Endothelial cell of umbilical vein (primary cell): ENCODE measurements at regions not wholly inside any gene's neighbourhood (a gene's known extent, or its start where the extent isn't known, plus 50 kb on each side); places are given as distances from the start of the nearest gene placed in this dataset.

Source experiments
- BruUV-seq: library from RNA; stranded (reverse); fragments of 400-500 nt; replicated peaks from 2 replicates; lab custom pipeline; 2021; lab: Mats Ljungman, UMichigan
- CTCF ChIA-PET: fragments of 300-600, 350-600 bp; sonication (Branson Sonifier 250); formaldehyde crosslinking; loops from one replicate; lab custom pipeline; 2021; ENCODE audit warnings: antibody characterized with exemption, inconsistent platforms; lab: Charles Lee
- POLR2A ChIA-PET: fragments of 300-600, 350-600 bp; sonication (Branson Sonifier 250); formaldehyde crosslinking; loops from one replicate; lab custom pipeline; 2021; ENCODE audit warnings: antibody characterized with exemption, inconsistent platforms; lab: Charles Lee
- DNase-seq: peaks from one replicate; pipeline ENCODE4 v3.0.0-alpha.2; 2011; ENCODE audit warnings: low read depth, low spot score
- FAIRE-seq: peaks from 2 replicates; lab custom pipeline; 2011; peaks lifted over from hg19 to GRCh38; lab: Jason Lieb, UNC
- H2AFZ ChIP-seq: 2 replicates; pipeline ENCODE4 v1.6.0; 2012; ENCODE audit warnings: low read depth, low read length, control low read depth, inconsistent platforms
- H3K27ac ChIP-seq: 2 replicates; pipeline ENCODE4 v1.5.1; 2011; ENCODE audit warnings: low read depth, mild to moderate bottlenecking, control low read depth, low read length, moderate library complexity; ENCODE audit not compliant: insufficient read depth
- H3K27me3 ChIP-seq, 2 experiments: 2 replicates each; pipeline versions ENCODE4 v1.6.0 to v1.6.1; 2011; ENCODE audit warnings: low read length in 2 of 2, mixed read lengths in 1 of 2; ENCODE audit not compliant: control insufficient read depth in 2 of 2, insufficient read depth in 2 of 2
- H3K36me3 ChIP-seq, 2 experiments: 2 replicates in 1 of 2; 3 replicates in 1 of 2; pipeline ENCODE4 v1.5.1; 2011; ENCODE audit warnings: low read length in 2 of 2, mild to moderate bottlenecking in 1 of 2, moderate library complexity in 1 of 2; ENCODE audit not compliant: control insufficient read depth in 2 of 2, insufficient read depth in 2 of 2; ENCODE audit errors: extremely low read depth in 1 of 2
- H3K4me1 ChIP-seq: 3 replicates; pipeline ENCODE4 v1.5.1; 2011; ENCODE audit warnings: mild to moderate bottlenecking, low read length; ENCODE audit not compliant: control insufficient read depth, insufficient read depth; ENCODE audit errors: extremely low read depth
- H3K4me2 ChIP-seq: 2 replicates; pipeline ENCODE4 v1.6.1; 2011; ENCODE audit warnings: low read length, control low read depth, mixed read lengths; ENCODE audit not compliant: insufficient read depth
- H3K4me3 ChIP-seq, 3 experiments: fragments of 200-600 bp in 1 of 3; sonication (generic), shearing (Covaris generic) in 1 of 3; replicated peaks in 1 of 3; 2 replicates each; pipeline ENCODE4 v1.5.1; 2011 to 2016; ENCODE audit warnings: control low read depth in 3 of 3, low read length in 3 of 3, mild to moderate bottlenecking in 2 of 3, inconsistent platforms in 1 of 3, low read depth in 1 of 3, moderate library complexity in 1 of 3; ENCODE audit not compliant: insufficient read depth in 1 of 3
- H3K79me2 ChIP-seq: 2 replicates; pipeline ENCODE4 v1.6.0; 2012; ENCODE audit warnings: low read length, inconsistent platforms; ENCODE audit not compliant: control insufficient read depth, insufficient read depth
- H3K9ac ChIP-seq: replicated peaks from 2 replicates; pipeline ENCODE3; 2011; ENCODE audit warnings: low read length, control low read depth; ENCODE audit not compliant: insufficient read depth; ENCODE audit errors: extremely low read depth
- H3K9me1 ChIP-seq: replicated peaks from 3 replicates; pipeline ENCODE4 v1.6.0; 2011; ENCODE audit warnings: mild to moderate bottlenecking, low read length; ENCODE audit not compliant: control insufficient read depth, insufficient read depth; ENCODE audit errors: extremely low read depth
- H3K9me3 ChIP-seq: replicated peaks from 2 replicates; pipeline ENCODE4 v1.5.1; 2012; ENCODE audit warnings: low read length, inconsistent platforms; ENCODE audit not compliant: control insufficient read depth, insufficient read depth
- H4K20me1 ChIP-seq: replicated peaks from 2 replicates; pipeline ENCODE3; 2011; ENCODE audit warnings: mild to moderate bottlenecking, low read length; ENCODE audit not compliant: control insufficient read depth, insufficient read depth; ENCODE audit errors: extremely low read depth
- CTCF ChIP-seq, 2 donors: IDR thresholded peaks; 1 replicate in 1 of 2; 2 replicates in 1 of 2; pipeline ENCODE4 v1.5.1; 2011; ENCODE audit warnings: low read length in 2 of 2, mild to moderate bottlenecking in 2 of 2, moderate library complexity in 2 of 2, control low read depth in 1 of 2, inconsistent platforms in 1 of 2, low read depth in 1 of 2; ENCODE audit not compliant: insufficient read depth in 1 of 2; ENCODE audit errors: extremely low read depth in 1 of 2
- EZH2 ChIP-seq: IDR thresholded peaks from 2 replicates; pipeline ENCODE4 v1.6.1; 2012; ENCODE audit warnings: borderline replicate concordance, low read depth, mild to moderate bottlenecking, moderate library complexity, low read length, inconsistent platforms; ENCODE audit not compliant: severe bottlenecking
- FOS ChIP-seq: IDR thresholded peaks from 2 replicates; pipeline ENCODE4 v1.6.1; 2011; ENCODE audit warnings: mild to moderate bottlenecking, low read length, moderate library complexity, borderline replicate concordance; ENCODE audit not compliant: insufficient read depth
- GATA2 ChIP-seq: IDR thresholded peaks from 2 replicates; pipeline ENCODE4 v1.7.0; 2011; ENCODE audit warnings: low read depth, mild to moderate bottlenecking, moderate library complexity, mixed read lengths, low read length; ENCODE audit not compliant: insufficient read length, insufficient read depth
- JUN ChIP-seq: IDR thresholded peaks from 2 replicates; pipeline ENCODE4 v1.6.1; 2011; ENCODE audit warnings: borderline replicate concordance, low read depth; ENCODE audit not compliant: insufficient read length, insufficient read depth
- MAX ChIP-seq: IDR thresholded peaks from 2 replicates; pipeline ENCODE4 v1.6.1; 2011; ENCODE audit not compliant: insufficient read depth, insufficient read length
- MYC ChIP-seq: IDR thresholded peaks from one replicate; pipeline ENCODE4 v1.6.1; 2011; ENCODE audit warnings: mild to moderate bottlenecking, low read depth, low read length
- POLR2A ChIP-seq: IDR thresholded peaks from 2 replicates; pipeline ENCODE4 v1.6.1; 2012; ENCODE audit warnings: low read depth, mild to moderate bottlenecking, control low read depth, low read length
- POLR2AphosphoS5 ChIP-seq: IDR thresholded peaks from 2 replicates; pipeline ENCODE4 v1.6.1; 2012; ENCODE audit warnings: low read depth, mild to moderate bottlenecking, control low read depth, low read length, moderate library complexity; ENCODE audit not compliant: insufficient read depth
- dilution Hi-C: fragments of 300-500 bp; cut with MboI; formaldehyde crosslinking; loops from one replicate; pipeline ENCODE4 v1.15.0; 2019; ENCODE audit warnings: low sequenced_read_pairs; ENCODE audit not compliant: extremely low pct_ligation_motif_present
- intact Hi-C: fragments of 100-400 bp; cut with micrococcal nuclease; formaldehyde crosslinking; loops from one replicate; pipeline ENCODE4 v1.10.0; 2022

- dilution Hi-C loops = loop anchor here (25.0 kb wide), 1 partner anchor 154 kb away; no protein-coding TSS in a partner anchor
Measured at GRCh38 chr1:201715801-201716741, 112.9 kb upstream of the IPO9 start.

More at GRCh38 chr1:201715801-201716741, 112.9 kb upstream of the IPO9 start:
- intact Hi-C loops = no loop called here
- Histone ChIP-seq H3K9ac (no peak overlapping the region), H3K36me3 (no peaks in the 10 kb centered on the region), H3K4me3 (no peak overlapping the region), H3K79me2 (peaks cover 14% of the 10 kb centered on the region), H4K20me1 (no peaks in the 10 kb centered on the region), H3K9me3 (no peaks in the 10 kb centered on the region), H3K9me1 (no peaks in the 10 kb centered on the region), H2AFZ (no peak overlapping the region), H3K27ac (no peak overlapping the region), H3K4me1 (peaks cover 42% of the 10 kb centered on the region), H3K4me2 (no peak overlapping the region), H3K27me3 (no peaks in the 10 kb centered on the region)
- no TSS peak for BruUV-seq
- TF ChIP-seq FOS = no peak
- no peak for TF ChIP-seq GATA2
- no peak for TF ChIP-seq EZH2
- TF ChIP-seq MAX = no peak
- TF ChIP-seq MYC = no peak
- no peak for TF ChIP-seq POLR2AphosphoS5
- no peak for TF ChIP-seq JUN
- no peak for TF ChIP-seq POLR2A
- no peak for TF ChIP-seq CTCF (IDR thresholded peaks at IDR 0.05; ENCODE audit: extremely low read depth in 1 of 2, insufficient read depth in 1 of 2, low read depth in 1 of 2, low read length in 2 of 2)
- POLR2A ChIA-PET = interaction anchor here (2.0 kb wide), 1 partner anchor 75 kb away, joined by 5 read pairs; no protein-coding TSS in a partner anchor
- CTCF ChIA-PET = interaction anchor here (0.9 to 20.5 kb wide), 5 partner anchors 7 to 72 kb away, joined by 3 to 970 read pairs (median 6); no protein-coding TSS in a partner anchor
- DNase-seq (no peak), FAIRE-seq (peak; percentile 62)
